GM23338 (cell line): ENCODE measurements at regions not wholly inside any gene's neighbourhood (a gene's known extent, or its start where the extent isn't known, plus 50 kb on each side); places are given as distances from the start of the nearest gene placed in this dataset.

Source experiments
- ATAC-seq: fragments of 200-7000 bp; cut with Tn5 transposase; 3 replicates; pipeline ENCODE4 v1.9.1; 2020
- DNase-seq: peaks from one replicate; pipeline ENCODE4 v3.0.0-alpha.2; 2015; ENCODE audit warnings: low spot score
- H2AFZ ChIP-seq: fragments of 200-600 bp; sonication (generic); 2 replicates; pipeline ENCODE4 v1.8.0; 2016; ENCODE audit warnings: antibody characterized with exemption, mild to moderate bottlenecking, moderate library complexity
- H3F3A ChIP-seq: fragments of 200-600 bp; sonication (generic); replicated peaks from 2 replicates; pipeline ENCODE4 v1.8.0; 2017; ENCODE audit warnings: antibody characterized with exemption, mixed run types, low read depth
- H3K27ac ChIP-seq: fragments of 200-600 bp; sonication (generic); 2 replicates; pipeline ENCODE4 v1.6.1; 2016; ENCODE audit warnings: low read depth
- H3K27me3 ChIP-seq: fragments of 200-600 bp; sonication (generic); 2 replicates; pipeline ENCODE4 v1.8.0; 2016; ENCODE audit warnings: mild to moderate bottlenecking, mixed run types, moderate library complexity; ENCODE audit not compliant: insufficient read depth
- H3K36me3 ChIP-seq: fragments of 200-600 bp; sonication (generic); 2 replicates; pipeline ENCODE4 v1.8.0; 2016; ENCODE audit warnings: mild to moderate bottlenecking; ENCODE audit not compliant: insufficient read depth
- H3K4me1 ChIP-seq: fragments of 200-600 bp; sonication (generic); 2 replicates; pipeline ENCODE4 v1.8.0; 2016; ENCODE audit warnings: mild to moderate bottlenecking, moderate library complexity; ENCODE audit not compliant: insufficient read depth
- H3K4me2 ChIP-seq: fragments of 200-600 bp; sonication (generic); 2 replicates; pipeline ENCODE4 v1.7.1; 2017; ENCODE audit warnings: mixed run types
- H3K4me3 ChIP-seq: fragments of 200-600 bp; sonication (generic); 2 replicates; pipeline ENCODE4 v1.6.1; 2016; ENCODE audit warnings: mixed run types
- H3K79me2 ChIP-seq: fragments of 200-600 bp; sonication (generic); replicated peaks from 2 replicates; pipeline ENCODE4 v1.8.0; 2017; ENCODE audit warnings: mild to moderate bottlenecking; ENCODE audit not compliant: insufficient read depth
- H3K9me2 ChIP-seq: fragments of 200-600 bp; sonication (generic); 2 replicates; pipeline ENCODE4 v1.8.0; 2017; ENCODE audit not compliant: insufficient read depth
- H4K20me1 ChIP-seq: fragments of 200-600 bp; sonication (generic); replicated peaks from 2 replicates; pipeline ENCODE4 v1.8.0; 2017; ENCODE audit warnings: mild to moderate bottlenecking; ENCODE audit not compliant: insufficient read depth
- H3K27ac Mint-ChIP-seq: 2 replicates; pipeline ENCODE4 v1.8.0; 2020; ENCODE audit warnings: inconsistent platforms, mild to moderate bottlenecking, moderate library complexity, mixed read lengths
- H3K27me3 Mint-ChIP-seq: 3 replicates; pipeline ENCODE4 v1.8.0; 2022; ENCODE audit warnings: low read depth, mild to moderate bottlenecking, moderate library complexity, mixed read lengths, inconsistent platforms; ENCODE audit not compliant: insufficient read depth, poor library complexity
- H3K36me3 Mint-ChIP-seq: 3 replicates; pipeline ENCODE4 v1.8.0; 2021; ENCODE audit warnings: low read depth, mild to moderate bottlenecking, inconsistent platforms, moderate library complexity, mixed read lengths
- H3K4me1 Mint-ChIP-seq: 3 replicates; pipeline ENCODE4 v1.8.0; 2020; ENCODE audit warnings: mild to moderate bottlenecking, inconsistent platforms, mixed read lengths
- H3K4me3 Mint-ChIP-seq: 3 replicates; pipeline ENCODE4 v1.8.0; 2021; ENCODE audit warnings: moderate library complexity, mild to moderate bottlenecking, inconsistent platforms, mixed read lengths
- H3K9me3 Mint-ChIP-seq: 3 replicates; pipeline ENCODE4 v1.8.0; 2020; ENCODE audit warnings: moderate library complexity, mild to moderate bottlenecking, inconsistent platforms, mixed read lengths
- ETS1 ChIP-seq: IDR thresholded peaks from 2 replicates; pipeline ENCODE4 v1.6.1; 2016; ENCODE audit warnings: antibody characterized with exemption
- EZH2 ChIP-seq: fragments of 200-600 bp; sonication (generic); IDR thresholded peaks from one replicate; pipeline ENCODE4 v1.8.0; 2017; ENCODE audit warnings: antibody characterized with exemption, mild to moderate bottlenecking, low read depth; ENCODE audit not compliant: unreplicated experiment
- EZH2phosphoT487 ChIP-seq: fragments of 200-600 bp; sonication (generic); IDR thresholded peaks from one replicate; pipeline ENCODE4 v1.8.1; 2018; ENCODE audit warnings: antibody characterized with exemption; ENCODE audit not compliant: unreplicated experiment
- JUNB ChIP-seq: IDR thresholded peaks from one replicate; pipeline ENCODE4 v1.6.1; 2016; ENCODE audit warnings: antibody characterized with exemption; ENCODE audit not compliant: unreplicated experiment
- NANOG ChIP-seq: IDR thresholded peaks from 2 replicates; pipeline ENCODE4 v1.6.1; 2016; ENCODE audit warnings: antibody characterized with exemption, borderline replicate concordance
- STAT1 ChIP-seq: IDR thresholded peaks from one replicate; pipeline ENCODE4 v1.6.1; 2016; ENCODE audit warnings: antibody characterized with exemption; ENCODE audit not compliant: unreplicated experiment
- ZNF114 ChIP-seq: fragments of 250-450 bp; sonication (Bioruptor Pico); IDR thresholded peaks from 2 replicates; pipeline ENCODE4 v1.5.0; 2020; ENCODE audit warnings: mild to moderate bottlenecking, moderate library complexity
- ZNF331 ChIP-seq: fragments of 250-450 bp; sonication (Bioruptor Pico); IDR thresholded peaks from 2 replicates; pipeline ENCODE4 v1.5.0; 2020; ENCODE audit warnings: low read depth, mild to moderate bottlenecking, moderate library complexity
- TF ChIP-seq, protein P1 (sequence below): fragments of 250-450 bp; sonication (Bioruptor Pico); IDR thresholded peaks from 2 replicates; pipeline ENCODE4 v1.5.0; 2020; ENCODE audit warnings: mild to moderate bottlenecking, moderate library complexity
- TF ChIP-seq, protein P2 (sequence below), 2 experiments: fragments of 200-600 bp in 1 of 2; sonication (generic) in 1 of 2; conservative IDR thresholded peaks; 2 replicates each; pipeline versions ENCODE4 v1.5.1 to v1.6.1; 2016 to 2017; ENCODE audit warnings: antibody characterized with exemption in 2 of 2, low read depth in 2 of 2, mild to moderate bottlenecking in 2 of 2, moderate library complexity in 1 of 2

DNA sequence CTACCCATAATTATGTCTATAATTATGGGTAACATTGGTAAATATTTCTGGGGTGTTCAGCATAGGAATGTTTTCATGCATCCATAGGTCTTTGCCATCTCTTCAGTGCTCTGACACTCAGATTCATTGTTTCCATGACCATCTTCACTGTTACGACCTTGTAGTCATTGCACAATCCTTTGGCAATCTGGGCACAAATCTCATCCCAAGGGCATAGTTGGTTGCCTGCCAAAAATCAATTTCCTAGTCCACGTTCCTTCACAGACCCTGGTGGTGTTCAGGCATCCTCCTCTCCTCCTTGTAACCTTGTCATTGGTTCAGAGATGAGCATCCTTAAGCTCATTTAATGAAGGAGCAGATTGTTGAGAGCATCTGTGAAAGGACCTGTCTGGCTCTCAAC, 1400.7 kb downstream of the CDH12 start (continued):
- TF ChIP-seq, protein P1, sequence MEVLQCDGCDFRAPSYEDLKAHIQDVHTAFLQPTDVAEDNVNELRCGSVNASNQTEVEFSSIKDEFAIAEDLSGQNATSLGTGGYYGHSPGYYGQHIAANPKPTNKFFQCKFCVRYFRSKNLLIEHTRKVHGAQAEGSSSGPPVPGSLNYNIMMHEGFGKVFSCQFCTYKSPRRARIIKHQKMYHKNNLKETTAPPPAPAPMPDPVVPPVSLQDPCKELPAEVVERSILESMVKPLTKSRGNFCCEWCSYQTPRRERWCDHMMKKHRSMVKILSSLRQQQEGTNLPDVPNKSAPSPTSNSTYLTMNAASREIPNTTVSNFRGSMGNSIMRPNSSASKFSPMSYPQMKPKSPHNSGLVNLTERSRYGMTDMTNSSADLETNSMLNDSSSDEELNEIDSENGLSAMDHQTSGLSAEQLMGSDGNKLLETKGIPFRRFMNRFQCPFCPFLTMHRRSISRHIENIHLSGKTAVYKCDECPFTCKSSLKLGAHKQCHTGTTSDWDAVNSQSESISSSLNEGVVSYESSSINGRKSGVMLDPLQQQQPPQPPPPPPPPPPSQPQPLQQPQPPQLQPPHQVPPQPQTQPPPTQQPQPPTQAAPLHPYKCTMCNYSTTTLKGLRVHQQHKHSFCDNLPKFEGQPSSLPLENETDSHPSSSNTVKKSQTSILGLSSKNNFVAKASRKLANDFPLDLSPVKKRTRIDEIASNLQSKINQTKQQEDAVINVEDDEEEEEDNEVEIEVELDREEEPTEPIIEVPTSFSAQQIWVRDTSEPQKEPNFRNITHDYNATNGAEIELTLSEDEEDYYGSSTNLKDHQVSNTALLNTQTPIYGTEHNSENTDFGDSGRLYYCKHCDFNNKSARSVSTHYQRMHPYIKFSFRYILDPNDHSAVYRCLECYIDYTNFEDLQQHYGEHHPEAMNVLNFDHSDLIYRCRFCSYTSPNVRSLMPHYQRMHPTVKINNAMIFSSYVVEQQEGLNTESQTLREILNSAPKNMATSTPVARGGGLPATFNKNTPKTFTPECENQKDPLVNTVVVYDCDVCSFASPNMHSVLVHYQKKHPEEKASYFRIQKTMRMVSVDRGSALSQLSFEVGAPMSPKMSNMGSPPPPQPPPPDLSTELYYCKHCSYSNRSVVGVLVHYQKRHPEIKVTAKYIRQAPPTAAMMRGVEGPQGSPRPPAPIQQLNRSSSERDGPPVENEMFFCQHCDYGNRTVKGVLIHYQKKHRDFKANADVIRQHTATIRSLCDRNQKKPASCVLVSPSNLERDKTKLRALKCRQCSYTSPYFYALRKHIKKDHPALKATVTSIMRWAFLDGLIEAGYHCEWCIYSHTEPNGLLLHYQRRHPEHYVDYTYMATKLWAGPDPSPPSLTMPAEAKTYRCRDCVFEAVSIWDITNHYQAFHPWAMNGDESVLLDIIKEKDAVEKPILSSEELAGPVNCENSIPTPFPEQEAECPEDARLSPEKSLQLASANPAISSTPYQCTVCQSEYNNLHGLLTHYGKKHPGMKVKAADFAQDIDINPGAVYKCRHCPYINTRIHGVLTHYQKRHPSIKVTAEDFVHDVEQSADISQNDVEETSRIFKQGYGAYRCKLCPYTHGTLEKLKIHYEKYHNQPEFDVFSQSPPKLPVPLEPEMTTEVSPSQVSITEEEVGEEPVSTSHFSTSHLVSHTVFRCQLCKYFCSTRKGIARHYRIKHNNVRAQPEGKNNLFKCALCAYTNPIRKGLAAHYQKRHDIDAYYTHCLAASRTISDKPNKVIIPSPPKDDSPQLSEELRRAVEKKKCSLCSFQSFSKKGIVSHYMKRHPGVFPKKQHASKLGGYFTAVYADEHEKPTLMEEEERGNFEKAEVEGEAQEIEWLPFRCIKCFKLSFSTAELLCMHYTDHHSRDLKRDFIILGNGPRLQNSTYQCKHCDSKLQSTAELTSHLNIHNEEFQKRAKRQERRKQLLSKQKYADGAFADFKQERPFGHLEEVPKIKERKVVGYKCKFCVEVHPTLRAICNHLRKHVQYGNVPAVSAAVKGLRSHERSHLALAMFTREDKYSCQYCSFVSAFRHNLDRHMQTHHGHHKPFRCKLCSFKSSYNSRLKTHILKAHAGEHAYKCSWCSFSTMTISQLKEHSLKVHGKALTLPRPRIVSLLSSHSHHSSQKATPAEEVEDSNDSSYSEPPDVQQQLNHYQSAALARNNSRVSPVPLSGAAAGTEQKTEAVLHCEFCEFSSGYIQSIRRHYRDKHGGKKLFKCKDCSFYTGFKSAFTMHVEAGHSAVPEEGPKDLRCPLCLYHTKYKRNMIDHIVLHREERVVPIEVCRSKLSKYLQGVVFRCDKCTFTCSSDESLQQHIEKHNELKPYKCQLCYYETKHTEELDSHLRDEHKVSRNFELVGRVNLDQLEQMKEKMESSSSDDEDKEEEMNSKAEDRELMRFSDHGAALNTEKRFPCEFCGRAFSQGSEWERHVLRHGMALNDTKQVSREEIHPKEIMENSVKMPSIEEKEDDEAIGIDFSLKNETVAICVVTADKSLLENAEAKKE, result no peak
- TF ChIP-seq, protein P2, sequence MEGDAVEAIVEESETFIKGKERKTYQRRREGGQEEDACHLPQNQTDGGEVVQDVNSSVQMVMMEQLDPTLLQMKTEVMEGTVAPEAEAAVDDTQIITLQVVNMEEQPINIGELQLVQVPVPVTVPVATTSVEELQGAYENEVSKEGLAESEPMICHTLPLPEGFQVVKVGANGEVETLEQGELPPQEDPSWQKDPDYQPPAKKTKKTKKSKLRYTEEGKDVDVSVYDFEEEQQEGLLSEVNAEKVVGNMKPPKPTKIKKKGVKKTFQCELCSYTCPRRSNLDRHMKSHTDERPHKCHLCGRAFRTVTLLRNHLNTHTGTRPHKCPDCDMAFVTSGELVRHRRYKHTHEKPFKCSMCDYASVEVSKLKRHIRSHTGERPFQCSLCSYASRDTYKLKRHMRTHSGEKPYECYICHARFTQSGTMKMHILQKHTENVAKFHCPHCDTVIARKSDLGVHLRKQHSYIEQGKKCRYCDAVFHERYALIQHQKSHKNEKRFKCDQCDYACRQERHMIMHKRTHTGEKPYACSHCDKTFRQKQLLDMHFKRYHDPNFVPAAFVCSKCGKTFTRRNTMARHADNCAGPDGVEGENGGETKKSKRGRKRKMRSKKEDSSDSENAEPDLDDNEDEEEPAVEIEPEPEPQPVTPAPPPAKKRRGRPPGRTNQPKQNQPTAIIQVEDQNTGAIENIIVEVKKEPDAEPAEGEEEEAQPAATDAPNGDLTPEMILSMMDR (conservative IDR thresholded peaks at IDR 0.05; ENCODE audit: low read depth in 2 of 2), result no peak
- no peak for TF ChIP-seq STAT1
- TF ChIP-seq NANOG, result no peak

- Histone ChIP-seq H3K36me3 (no peaks in the 10 kb centered on the region), H4K20me1 (no peaks in the 10 kb centered on the region; the same call in 1 of the 2 replicates), H3F3A (no peaks in the 10 kb centered on the region), H3K27me3 (no peaks in the 10 kb centered on the region), H3K9me2 (no peaks in the 10 kb centered on the region), H3K4me1 (no peaks in the 10 kb centered on the region), H3K4me3 (no peak overlapping the region), H3K27ac (no peak overlapping the region), H2AFZ (no peak overlapping the region), H3K79me2 (no peaks in the 10 kb centered on the region), H3K4me2 (no peak overlapping the region)
- Mint-ChIP-seq H3K4me3 (no peak overlapping the region), H3K36me3 (no peaks in the 10 kb centered on the region), H3K27ac (no peak overlapping the region), H3K4me1 (no peaks in the 10 kb centered on the region), H3K9me3 (no peaks in the 10 kb centered on the region), H3K27me3 (no peaks in the 10 kb centered on the region)
- DNase-seq (no peak), ATAC-seq (no peak)
- no peak for TF ChIP-seq EZH2phosphoT487
- no peak for TF ChIP-seq ZNF114
- no peak for TF ChIP-seq ZNF331
- no peak for TF ChIP-seq ETS1
- TF ChIP-seq NANOG, result no peak
- no peak for TF ChIP-seq EZH2
- no peak for TF ChIP-seq JUNB
These were observed 1420.5 kb downstream of the CDH12 start for GRCh38 chr5:21432646-21433045.
